GM12892 (cell line): ENCODE measurements at regions not wholly inside any gene's neighbourhood (a gene's known extent, or its start where the extent isn't known, plus 50 kb on each side); places are given as distances from the start of the nearest gene placed in this dataset.

ENCODE experiments used
- POLR2A ChIP-seq: IDR thresholded peaks from 2 replicates; pipeline ENCODE4 v1.6.1; 2011; ENCODE audit warnings: low read depth, low read length, control low read depth
- POLR2AphosphoS5 ChIP-seq: IDR thresholded peaks from 2 replicates; pipeline ENCODE4 v1.6.1; 2011; ENCODE audit warnings: low read depth, low read length, control low read depth
- TAF1 ChIP-seq: IDR thresholded peaks from 2 replicates; pipeline ENCODE4 v1.6.1; 2011; ENCODE audit warnings: low read depth, mild to moderate bottlenecking, control low read depth, low read length, borderline replicate concordance

DNA sequence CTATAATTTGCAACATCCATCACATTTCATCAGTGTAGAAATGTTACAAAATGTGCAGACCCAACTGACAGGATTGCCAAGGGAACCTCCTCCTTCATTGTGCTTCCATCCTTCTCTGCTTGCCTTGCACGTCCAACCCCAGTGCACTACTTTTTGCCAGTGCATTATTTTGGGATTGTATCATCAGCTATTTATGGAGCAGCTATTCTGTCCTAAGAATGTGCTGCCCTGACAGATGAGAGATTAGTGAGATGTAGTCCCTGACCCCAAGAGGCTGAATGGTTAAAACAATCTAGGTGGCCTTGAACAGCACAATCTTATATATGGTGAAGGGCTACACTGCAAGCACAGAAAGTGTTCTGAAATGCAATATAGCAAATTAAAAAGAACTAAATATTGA is 935.8 kb downstream of the IGSF11 start:
- TF ChIP-seq POLR2AphosphoS5 (no peak), POLR2A (no peak), TAF1 (no peak)
